ENCODE measurements at regions not wholly inside any gene's neighbourhood (a gene's known extent, or its start where the extent isn't known, plus 50 kb on each side); places are given as distances from the start of the nearest gene placed in this dataset.

GRCh38 chr6:121615493-121615892, 180.0 kb downstream of the GJA1 start:
- TF ChIP-seq, protein P1, sequence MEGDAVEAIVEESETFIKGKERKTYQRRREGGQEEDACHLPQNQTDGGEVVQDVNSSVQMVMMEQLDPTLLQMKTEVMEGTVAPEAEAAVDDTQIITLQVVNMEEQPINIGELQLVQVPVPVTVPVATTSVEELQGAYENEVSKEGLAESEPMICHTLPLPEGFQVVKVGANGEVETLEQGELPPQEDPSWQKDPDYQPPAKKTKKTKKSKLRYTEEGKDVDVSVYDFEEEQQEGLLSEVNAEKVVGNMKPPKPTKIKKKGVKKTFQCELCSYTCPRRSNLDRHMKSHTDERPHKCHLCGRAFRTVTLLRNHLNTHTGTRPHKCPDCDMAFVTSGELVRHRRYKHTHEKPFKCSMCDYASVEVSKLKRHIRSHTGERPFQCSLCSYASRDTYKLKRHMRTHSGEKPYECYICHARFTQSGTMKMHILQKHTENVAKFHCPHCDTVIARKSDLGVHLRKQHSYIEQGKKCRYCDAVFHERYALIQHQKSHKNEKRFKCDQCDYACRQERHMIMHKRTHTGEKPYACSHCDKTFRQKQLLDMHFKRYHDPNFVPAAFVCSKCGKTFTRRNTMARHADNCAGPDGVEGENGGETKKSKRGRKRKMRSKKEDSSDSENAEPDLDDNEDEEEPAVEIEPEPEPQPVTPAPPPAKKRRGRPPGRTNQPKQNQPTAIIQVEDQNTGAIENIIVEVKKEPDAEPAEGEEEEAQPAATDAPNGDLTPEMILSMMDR (IDR thresholded peaks at IDR 0.05; ENCODE audit: low read depth, low read length): peak; percentile 16; the same call in 1 of the 2 replicates
- Histone ChIP-seq H3K9me3 (no peaks in the 10 kb centered on the region), H3K4me1 (no peaks in the 10 kb centered on the region), H3K4me3 (ENCODE audit: low read depth, low read length) (no peak overlapping the region), H3K27me3 (no peaks in the 10 kb centered on the region), H3K36me3 (no peaks in the 10 kb centered on the region)
- DNase-seq: no peak

- H3K4me3 ChIP-seq (ENCODE audit: low read depth, low read length): no peak overlapping the region
- H3K9me3 ChIP-seq: no peaks in the 10 kb centered on the region
- TF ChIP-seq, protein P1 (IDR thresholded peaks at IDR 0.05; ENCODE audit: low read depth, low read length): no peak
- no peak for DNase-seq
- no peaks in the 10 kb centered on the region for H3K4me1 ChIP-seq
- H3K36me3 ChIP-seq: no peaks in the 10 kb centered on the region
- H3K27me3 ChIP-seq: no peaks in the 10 kb centered on the region
Observed at GRCh38 chr6:121616406-121616805, 181.0 kb downstream of the GJA1 start.

GRCh38 chr6:121617388-121617787, 181.9 kb downstream of the GJA1 start:
- H3K9me3 ChIP-seq: no peaks in the 10 kb centered on the region
- DNase-seq: no peak
- H3K27me3 ChIP-seq: no peaks in the 10 kb centered on the region
- TF ChIP-seq, protein P1 (IDR thresholded peaks at IDR 0.05; ENCODE audit: low read depth, low read length): no peak
- H3K36me3 ChIP-seq: no peaks in the 10 kb centered on the region
- no peak overlapping the region for H3K4me3 ChIP-seq (ENCODE audit: low read depth, low read length)
- H3K4me1 ChIP-seq: no peaks in the 10 kb centered on the region

DNA sequence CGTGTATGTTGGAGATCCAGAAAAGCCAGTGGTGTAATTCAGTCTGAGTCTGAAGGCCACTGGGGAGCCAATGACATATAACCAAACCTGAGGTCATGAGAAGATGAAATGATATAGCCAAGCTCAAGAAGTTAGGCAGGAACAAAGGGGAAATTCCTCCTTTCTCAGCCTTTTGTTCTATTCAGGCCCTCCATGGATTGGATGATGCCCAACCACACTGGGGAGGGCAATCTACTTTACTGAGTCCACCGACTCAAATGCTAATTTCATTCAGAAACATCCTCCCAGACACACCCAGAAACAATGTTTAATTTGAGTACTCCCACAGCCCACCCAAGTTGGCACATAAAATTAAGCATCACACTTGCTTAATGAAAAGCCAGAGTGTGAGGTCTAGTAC, 183.6 kb downstream of the GJA1 start:
- H3K9me3 ChIP-seq: no peaks in the 10 kb centered on the region
- DNase-seq: no peak
- H3K4me3 ChIP-seq (ENCODE audit: low read depth, low read length): no peak overlapping the region
- H3K27me3 ChIP-seq: no peaks in the 10 kb centered on the region
- TF ChIP-seq, protein P1 (IDR thresholded peaks at IDR 0.05; ENCODE audit: low read depth, low read length): no peak
- no peaks in the 10 kb centered on the region for H3K36me3 ChIP-seq
- no peaks in the 10 kb centered on the region for H3K4me1 ChIP-seq

DNA sequence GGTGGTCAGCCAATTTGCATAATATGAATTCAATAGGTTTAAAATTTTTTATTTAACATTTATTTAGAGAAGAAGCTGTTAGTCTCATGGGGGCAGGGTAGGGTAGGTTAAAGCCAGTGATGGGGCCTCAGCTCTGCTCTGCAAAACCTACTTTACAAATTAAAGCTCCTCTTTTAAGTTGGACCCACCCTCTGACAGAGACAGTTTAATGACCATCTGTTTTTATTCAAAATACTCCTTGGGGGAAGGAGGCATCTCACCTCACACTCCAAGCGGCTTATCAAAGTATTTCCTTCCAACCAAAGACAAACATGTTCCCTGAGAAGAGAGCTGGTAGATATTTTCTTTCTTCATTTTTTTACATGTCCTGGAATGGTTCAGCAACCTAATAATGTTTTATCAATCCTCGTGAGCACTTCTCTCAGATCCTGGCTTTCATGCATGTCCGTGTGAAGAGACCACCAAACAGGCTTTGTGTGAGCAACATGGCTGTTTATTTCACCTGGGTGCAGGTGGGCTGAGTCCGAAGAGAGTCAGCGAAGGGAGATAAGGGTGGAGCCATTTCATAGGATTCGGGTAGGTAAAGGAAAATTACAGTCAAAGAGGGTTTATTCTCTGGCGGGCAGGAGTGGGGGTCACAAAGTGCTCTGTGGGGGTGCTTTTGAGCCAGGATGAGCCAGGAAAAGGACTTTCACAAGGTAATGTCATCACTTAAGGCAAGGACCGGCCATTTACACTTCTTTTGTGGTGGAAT, 184.7 kb downstream of the GJA1 start:
- TF ChIP-seq, protein P1 (IDR thresholded peaks at IDR 0.05; ENCODE audit: low read depth, low read length): no peak
- Histone ChIP-seq H3K4me3 (ENCODE audit: low read depth, low read length) (no peak overlapping the region), H3K9me3 (no peaks in the 10 kb centered on the region)

DNA sequence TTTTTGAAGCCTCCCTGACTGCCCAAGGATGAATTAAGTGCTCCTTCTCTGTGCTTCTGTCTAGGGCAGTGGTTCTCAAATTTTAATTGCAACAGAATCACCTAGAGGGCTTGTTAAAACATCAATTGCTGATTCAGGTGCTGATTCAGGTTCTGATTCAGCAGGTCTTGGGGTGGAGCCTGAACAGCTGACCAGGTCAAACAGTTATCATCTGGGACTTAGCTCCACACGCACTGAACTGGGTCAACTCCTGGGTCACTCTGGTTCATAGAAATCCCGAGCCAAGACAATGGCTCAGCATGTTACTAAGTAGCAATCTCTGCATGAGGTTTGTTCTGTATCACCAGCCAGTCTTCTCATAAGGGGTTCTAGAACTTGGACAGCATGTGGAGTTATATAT, 192.3 kb downstream of the GJA1 start:
- H3K36me3 ChIP-seq: no peaks in the 10 kb centered on the region
- H3K9me3 ChIP-seq: no peaks in the 10 kb centered on the region
- H3K4me3 ChIP-seq (ENCODE audit: low read depth, low read length): no peak overlapping the region
- no peak for DNase-seq
- H3K4me1 ChIP-seq: no peaks in the 10 kb centered on the region
- TF ChIP-seq, protein P1 (IDR thresholded peaks at IDR 0.05; ENCODE audit: low read depth, low read length): no peak
- no peaks in the 10 kb centered on the region for H3K27me3 ChIP-seq

More for the DNA sequence above, 184.7 kb downstream of the GJA1 start:
- Histone ChIP-seq H3K36me3 (no peaks in the 10 kb centered on the region), H3K4me1 (no peaks in the 10 kb centered on the region), H3K27me3 (no peaks in the 10 kb centered on the region)
- no peak for DNase-seq

All from BE2C (cell line).